HG02763 (cell line): ENCODE measurements at regions not wholly inside any gene's neighbourhood (a gene's known extent, or its start where the extent isn't known, plus 50 kb on each side); places are given as distances from the start of the nearest gene placed in this dataset.

ENCODE experiments used
- ATAC-seq: cut with Tn5 transposase; IDR thresholded peaks from one replicate; pipeline ENCODE4 v1.9.1; 2021; ENCODE audit warnings: mild to moderate bottlenecking, moderate library complexity; ENCODE audit not compliant: unreplicated experiment

DNA sequence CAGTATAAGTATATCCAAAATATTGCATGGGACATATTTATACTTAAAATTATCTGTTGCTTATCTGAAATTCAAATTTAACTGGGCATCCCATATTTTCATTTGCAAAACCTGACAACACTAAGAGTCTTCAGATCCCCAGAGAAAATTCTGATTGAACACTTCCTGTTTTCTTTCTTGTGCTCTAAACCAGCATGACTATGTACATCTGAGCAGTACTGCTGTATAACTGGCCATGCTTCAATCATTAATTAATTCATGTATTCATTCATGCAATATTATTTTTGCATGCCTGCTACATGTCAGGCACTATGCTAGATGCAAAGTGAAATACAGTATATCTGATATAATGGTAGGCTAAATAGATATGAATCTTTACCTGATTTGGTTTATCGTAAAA lies 461.2 kb downstream of the TLR4 start:
- no peak for ATAC-seq

DNA sequence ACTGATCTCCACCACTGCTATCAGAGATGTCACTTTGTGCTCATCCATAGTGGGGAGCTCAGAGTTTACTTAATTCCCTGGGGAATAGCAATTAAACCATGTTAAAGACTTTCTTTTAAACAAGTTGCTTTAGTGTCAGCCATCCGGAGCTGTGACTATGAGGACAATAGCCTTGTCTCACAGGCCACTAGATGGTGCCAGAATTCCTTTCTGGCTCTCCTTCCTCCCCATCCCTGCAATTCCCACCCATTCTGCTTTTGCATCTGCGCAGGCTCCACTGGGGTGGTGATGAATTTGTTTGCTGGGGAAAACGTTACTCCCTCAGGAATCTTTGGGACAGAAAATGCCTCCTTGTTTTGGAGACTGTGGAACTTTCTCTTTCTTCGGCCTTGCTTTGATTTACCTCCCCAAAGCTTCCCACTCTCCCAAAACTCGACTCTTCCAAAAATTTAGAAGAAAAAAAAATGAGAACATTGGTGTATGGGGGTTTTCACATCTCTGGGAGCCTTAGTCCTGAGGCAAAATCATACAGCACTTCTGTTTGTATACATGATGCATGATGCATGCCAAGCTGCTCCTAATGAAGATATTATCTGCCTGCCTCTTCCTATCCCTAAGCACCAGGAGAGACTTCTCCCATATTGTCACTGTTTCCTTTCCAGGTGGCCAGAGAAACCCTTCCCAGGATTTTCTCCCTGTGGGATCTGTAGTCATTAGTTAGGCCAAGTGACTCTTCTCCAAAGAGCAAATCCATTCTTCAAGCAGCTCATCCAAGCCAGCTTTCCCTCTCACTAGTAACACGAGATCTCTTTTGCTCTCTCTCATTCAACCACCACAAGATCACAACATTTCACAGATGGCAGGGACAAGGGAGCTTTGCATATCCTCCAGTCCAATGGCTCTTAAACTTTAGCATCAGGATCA lies 466.1 kb downstream of the TLR4 start:
- no peak for ATAC-seq

DNA sequence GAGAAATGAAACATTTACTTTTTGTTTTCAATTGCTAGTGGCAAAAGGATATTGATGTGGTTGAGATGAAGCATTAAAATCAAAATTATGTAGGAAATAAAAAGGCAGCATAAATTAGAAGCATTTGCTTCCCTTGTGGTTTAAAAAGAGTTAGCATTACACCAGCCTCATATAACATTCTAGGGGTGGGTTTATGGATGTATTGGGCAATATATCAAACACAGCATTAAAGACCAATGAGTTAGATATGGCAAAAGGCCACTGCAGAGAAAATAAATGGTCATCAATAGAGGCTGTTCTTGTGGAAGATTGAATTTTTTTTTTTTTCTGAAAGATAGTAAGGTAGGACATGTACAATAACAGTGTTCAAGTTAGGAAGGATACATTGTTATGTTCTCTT lies 473.0 kb downstream of the TLR4 start:
- no peak for ATAC-seq

- no peak for ATAC-seq
These were observed 479.4 kb downstream of the TLR4 start for GRCh38 chr9:118183576-118183975.

DNA sequence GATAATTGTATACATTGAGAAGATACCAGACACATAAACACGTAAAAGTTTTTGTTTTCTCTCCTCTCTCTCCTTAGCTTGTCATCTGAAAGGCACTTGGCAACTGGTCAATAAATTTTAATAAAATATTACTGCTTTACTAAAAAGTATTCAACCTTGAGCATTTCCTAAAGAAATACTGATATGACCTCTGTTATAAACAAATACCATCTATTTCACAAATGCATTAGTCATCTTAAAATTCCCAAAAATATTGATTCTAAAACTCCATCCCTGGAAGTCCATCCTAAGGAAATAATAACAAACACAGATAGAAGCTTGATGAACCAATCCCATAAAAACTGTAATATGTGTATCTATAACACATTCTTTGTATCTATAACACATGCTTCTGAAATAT lies 483.2 kb downstream of the TLR4 start:
- ATAC-seq, result no peak

DNA sequence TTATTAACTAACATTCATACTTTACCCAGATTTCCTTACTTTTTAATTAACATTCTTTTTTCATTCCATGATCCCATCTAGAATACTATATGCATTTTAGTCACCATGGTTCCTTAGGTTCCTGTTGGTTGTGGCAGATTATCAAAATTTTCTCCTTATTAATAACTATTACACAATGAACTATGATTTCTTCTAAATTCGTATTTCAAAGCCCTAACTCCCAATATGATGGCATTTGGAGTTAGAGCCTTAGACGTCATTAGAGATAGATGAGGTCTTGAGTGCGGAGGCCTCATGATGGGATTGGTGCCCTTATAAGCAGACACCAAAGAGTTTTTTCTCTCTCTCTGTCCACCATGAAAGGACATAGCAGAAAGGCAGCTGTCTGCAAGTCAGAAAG lies 485.4 kb downstream of the TLR4 start:
- ATAC-seq, result no peak

DNA sequence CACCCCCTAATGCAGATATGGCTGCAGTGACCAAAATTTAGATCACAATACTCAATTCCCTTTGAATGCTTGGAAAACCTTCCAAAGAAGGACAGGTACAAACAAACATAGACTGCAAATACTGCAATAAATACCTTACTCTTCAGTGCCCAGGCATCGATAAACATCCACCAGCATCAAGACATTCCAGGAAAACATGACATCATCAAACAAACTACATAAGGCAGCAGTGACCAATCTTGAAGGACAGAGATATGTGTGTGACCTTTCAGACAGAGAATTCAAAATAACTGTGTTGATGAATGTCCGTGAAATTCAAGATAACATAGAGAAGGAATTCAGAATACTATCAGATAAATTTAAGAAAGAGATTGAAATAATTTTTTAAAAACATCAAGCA lies 488.6 kb downstream of the TLR4 start:
- no peak for ATAC-seq

- no peak for ATAC-seq
These were observed 505.1 kb downstream of the TLR4 start for GRCh38 chr9:118209343-118209742.

DNA sequence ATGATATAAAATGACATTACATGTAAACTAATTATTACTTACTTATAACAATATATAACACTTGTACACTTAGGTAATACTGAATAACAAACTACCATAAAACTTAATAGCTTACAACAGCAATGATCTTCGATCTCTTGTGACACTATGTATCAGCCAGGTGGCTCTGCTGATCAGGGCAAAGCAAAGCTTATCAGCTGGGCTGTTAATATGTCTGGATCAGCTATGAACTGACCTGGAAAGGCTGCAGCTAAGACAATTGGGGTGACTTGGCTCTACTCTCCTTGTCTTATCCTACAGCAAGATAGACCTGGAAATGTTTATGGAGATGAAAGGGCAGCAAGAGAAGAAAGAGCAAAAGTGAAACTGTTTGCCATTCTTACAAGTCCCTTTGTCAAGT lies 511.3 kb downstream of the TLR4 start:
- ATAC-seq, result no peak

GRCh38 chr9:118222375-118222774 lies 518.2 kb downstream of the TLR4 start:
- no peak for ATAC-seq

DNA sequence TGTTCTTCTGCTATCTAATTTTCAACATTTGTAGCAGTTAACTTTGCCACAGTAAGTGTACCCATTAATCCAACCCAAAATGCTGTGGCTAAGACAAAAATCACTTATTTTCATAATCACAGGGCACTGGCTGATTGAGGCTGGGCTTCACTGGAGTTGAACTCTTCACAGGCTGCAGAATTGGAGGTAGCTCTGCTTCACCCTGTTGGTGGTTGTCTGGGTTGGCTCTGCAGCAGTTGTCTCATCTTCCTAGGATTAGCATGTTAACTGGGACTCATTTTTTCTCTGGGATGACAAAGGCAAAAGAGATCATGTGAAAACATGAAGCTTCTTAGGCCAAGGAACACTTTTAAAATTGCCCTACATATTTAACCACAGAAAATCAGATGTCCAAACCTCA lies 518.9 kb downstream of the TLR4 start:
- no peak for ATAC-seq

GRCh38 chr9:118230329-118230728 lies 526.1 kb downstream of the TLR4 start:
- ATAC-seq, result no peak

DNA sequence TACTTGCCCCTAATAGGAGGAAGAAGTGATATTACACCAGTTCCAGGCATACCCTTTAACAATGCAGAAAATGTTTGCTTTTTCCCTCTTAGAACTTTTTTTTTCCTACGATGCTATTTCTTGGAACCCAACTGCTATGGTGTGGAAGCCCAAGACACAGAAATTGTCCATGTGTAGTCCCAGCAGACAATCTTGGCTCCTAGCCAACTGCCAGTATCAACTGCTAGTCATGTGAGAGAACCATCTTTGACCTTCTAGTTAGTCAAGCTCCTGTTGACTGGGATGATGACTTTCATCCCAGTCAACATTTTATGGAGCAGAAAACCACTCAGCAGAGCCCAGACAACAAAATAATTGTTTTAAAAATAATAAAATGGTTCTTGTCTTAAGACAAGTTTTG lies 532.4 kb downstream of the TLR4 start:
- no peak for ATAC-seq

- ATAC-seq, result no peak
These were observed 533.9 kb downstream of the TLR4 start for GRCh38 chr9:118238139-118238538.

DNA sequence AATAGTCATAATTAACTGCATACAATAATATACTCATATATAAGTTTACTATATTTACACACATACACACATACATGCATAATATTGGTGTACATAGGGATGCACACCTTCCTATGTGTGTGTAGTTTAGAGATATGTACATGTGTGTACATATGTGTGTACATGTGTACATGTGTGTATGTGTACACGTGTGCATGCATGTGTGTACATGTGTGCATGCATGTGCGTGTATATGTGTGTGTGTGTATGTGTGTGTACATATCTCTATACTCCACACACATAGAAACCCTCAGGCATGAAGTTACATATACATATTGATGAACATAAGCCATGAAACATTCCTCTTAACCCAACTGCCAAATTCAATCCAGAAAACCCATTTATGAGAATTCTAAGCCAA lies 547.8 kb downstream of the TLR4 start:
- ATAC-seq, result no peak

DNA sequence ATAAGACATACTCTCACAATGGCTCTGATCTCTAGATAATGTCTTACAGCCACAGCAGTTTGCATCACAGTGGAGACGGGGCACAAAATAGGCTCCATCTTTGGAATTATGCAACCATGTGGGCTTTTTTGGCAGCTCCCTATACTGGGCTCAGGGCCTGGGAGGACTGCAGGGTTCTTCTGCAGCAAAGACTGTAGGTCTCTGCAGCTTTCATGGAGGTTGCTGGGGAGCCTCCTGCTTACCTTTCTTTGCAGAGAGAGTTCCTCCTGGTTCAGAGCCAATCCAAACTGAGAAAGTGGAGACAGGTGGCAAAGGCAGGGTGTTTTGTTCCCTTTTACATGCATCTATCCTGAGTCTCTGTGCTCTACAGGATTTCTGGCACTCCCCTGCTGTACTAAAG lies 558.0 kb downstream of the TLR4 start:
- ATAC-seq, result no peak

GRCh38 chr9:118263949-118264348 lies 559.7 kb downstream of the TLR4 start:
- ATAC-seq, result no peak

DNA sequence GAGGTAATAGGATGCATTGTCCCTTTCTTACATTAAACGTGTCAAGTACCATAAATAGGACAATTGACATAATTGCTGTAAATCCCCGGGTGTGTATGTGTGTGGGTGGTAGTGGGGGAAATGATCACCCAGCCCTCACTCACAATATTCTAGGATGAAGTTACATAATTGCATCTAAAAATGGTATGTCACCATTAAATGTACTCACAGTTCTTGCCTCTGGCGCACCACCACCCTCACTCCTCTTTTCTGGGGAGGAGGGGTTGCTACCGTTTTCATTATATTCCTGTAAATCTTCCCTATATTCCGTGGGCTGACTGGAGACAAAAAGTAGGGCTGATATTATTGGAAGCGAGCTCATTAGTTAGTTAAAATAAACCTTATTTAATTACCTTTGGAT lies 563.8 kb downstream of the TLR4 start:
- no peak for ATAC-seq

DNA sequence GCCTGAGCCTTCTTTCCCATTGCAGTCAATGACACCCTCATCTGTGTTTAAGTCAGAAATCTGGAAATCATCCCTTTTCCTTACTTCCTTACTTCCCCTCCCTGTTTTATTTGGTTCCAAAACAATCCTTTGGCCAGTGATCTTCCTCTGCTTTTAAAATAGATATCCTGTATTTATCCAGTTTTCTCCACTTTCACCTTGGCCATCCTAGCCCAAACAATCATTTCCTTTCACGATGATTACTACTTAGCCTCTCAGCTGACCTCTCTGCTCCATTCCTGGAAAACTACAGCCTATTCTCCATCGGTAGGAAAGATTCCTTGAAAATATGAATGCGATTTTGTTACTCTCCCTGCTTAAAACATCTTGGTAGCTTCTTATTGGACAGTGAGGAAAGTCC lies 565.4 kb downstream of the TLR4 start:
- ATAC-seq, result no peak

DNA sequence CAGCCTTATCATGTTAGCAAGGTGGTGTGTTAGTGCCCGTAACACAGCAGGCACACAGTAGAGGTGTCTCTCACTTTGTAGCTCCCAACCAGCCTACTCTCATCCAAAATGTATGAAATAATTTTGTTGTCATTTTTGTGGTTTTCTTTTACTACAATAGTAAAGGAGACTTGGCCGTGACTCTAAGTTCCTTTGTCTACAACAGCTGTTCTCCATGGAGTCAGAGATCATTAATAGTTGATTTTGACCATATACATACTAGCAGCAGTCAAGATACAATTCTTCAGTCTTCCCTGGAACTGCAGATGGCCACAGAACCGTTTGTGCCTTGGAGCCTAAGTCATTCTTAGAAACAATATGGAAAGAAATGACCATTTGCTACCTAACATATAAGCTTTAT lies 567.1 kb downstream of the TLR4 start:
- no peak for ATAC-seq

GRCh38 chr9:118271936-118272335 lies 567.7 kb downstream of the TLR4 start:
- no peak for ATAC-seq

- ATAC-seq, result no peak
These were observed 568.8 kb downstream of the TLR4 start for GRCh38 chr9:118273048-118273447.

- ATAC-seq, result no peak
These were observed 572.6 kb downstream of the TLR4 start for GRCh38 chr9:118276784-118277183.
